ENCODE measurements at regions not wholly inside any gene's neighbourhood (a gene's known extent, or its start where the extent isn't known, plus 50 kb on each side); places are given as distances from the start of the nearest gene placed in this dataset.
A peak's percentile ranks its signal among the peaks of the same experiment; 100 is the strongest.
"Not testable (repeated sequence)": the region's sequence is repeated elsewhere in the genome, so short reads cannot be mapped to it uniquely, and the experiment has no call there.

DNA sequence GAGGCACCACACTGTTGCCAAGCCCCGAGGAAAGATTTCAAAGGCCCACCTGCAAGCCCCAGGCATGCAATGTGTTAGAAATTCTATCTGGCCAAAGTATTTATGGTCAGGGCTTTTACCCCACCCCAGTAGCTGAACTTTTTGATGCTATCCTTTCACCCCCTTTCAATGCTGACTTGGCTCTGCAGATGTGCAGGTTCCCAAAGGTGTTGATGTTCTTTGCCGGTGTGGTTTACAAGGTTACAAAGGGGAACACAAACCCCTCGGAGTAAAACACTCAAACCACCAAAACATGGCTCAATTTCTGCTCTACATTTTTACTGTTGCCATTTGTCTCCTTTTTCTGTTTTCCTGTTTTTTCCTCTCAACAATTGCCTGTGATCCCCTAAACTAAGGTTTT, 145.4 kb upstream of the BNIP2 start:
- DNase-seq: no peak

DNA sequence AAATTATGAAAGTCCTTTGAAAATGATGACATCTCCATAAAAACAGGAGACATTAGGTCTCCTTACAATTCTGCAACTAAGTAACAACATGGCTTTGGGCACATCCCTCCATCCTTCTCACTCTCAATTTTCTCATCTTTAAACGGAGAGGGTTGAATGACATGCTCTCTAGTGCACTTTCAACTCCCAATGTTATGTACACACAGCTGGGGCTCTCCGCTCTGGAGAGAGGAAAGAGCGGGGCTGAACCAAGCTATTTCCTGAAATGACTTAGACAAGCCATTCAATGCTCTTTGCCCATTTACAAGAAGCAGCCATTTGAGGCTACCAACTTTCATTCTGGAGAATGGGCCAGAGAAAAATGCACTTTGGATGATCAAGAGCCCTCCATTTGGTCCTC, 144.2 kb upstream of the BNIP2 start:
- DNase-seq: no peak

DNA sequence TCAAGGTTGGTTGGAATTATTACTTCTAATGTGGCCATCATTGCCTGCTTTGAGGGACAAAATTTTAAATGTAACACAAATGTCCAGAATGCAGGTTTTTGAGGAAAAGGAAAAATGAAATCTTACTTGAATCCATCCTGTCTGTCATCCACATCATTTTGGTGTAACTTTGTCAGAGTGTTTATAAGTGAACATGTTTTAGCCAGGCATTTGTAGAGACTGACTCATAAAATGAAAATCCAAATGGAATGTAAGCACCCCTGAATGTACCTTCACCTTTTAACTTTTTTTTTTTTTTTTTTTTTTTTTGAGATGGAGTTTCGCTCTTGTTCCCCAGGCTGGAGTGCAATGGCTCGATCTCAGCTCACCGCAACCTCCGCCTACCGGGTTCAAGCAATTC, 141.8 kb upstream of the BNIP2 start:
- DNase-seq: no peak

DNA sequence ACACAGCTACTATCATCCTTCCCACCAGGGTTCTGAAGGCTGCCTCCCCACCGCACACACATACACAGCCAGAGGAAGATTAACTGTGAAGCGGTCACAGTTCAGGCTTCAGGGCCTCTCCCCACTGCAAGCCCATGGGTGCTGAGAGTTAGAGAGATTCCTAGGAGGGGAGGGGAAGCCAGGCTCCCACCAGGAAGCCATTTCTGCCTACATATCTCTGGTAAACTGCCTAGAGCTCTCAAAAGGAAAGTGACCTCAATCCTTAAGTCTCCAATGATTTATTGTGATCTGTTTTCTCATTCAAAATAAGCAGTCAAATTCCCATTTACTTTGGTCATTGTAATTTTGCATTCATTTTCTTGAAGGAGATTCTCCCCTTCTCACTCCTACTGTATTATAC, 141.0 kb upstream of the BNIP2 start:
- no peak for DNase-seq

DNA sequence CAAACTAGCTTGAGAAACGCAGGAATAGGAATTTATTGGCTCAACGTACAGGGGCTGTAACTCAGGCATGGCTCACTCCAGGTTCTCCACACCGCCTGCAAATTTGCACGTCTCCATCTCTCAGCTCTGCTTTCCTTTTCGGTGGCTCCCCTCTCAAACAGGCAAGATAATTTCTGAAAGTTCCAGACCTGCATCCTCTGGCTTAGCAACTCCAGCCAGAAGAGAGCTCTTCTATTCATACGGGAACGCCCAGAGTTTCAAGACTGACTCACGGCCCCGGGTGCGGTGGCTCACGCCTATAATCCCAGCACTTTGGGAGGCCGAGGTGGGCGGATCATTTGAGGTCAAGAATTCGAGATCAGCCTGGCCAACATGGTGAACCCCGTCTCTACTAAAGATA, 139.7 kb upstream of the BNIP2 start:
- DNase-seq: no peak

DNA sequence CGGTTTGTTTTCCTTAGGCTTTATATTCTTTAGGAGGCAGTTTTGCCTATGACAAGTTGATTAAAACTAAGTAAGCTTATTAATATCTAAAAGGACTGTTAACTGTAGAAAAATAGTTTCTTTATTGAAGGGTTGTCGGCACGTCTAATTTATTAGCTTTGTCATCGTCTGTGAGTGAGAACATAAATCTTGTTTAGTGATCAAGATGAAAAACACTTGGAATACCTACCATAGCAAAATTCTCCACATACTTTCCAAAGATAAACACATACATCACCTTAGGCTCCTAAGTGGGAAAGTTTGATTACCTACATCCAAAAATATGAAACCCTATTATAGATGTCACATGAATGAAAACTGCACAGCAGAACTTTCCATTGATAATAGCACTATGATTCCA, 139.1 kb upstream of the BNIP2 start:
- no peak for DNase-seq

DNA sequence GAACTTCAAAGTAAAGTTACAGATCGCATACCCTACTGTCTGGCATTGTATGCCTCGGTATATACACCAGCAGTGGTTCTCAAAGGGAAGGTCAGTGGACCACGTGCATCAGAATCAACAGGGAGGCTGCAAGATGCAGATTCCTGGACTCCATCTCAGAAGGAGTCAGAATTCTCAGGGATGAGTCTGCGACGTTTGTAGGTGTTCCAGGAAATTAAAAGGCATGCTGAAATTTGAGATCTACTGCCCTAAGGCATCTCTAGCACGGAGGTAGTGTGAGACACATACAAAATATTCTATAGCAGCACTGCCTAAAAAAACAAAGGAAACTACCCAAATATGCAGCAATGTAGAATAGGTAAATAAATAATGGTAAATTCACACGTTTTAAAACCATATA, 136.8 kb upstream of the BNIP2 start:
- no peak for DNase-seq

DNA sequence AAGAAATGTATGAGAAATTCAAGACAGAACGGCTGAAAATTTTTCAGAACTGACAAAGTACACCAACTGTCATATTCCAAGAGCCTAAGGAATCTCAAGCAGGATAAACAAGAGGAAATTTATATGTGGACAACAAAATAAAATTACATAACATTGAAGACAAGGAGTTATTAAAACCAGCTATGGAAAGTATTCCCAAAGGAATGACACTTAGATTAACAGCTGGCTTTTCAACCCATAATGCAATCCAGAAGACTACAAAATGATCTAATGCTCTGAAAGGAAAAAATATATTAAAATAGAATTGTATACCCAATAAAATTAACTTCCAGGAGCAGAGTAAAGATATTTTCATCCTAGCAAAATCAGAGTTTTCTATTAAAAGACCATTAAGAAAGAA, 132.2 kb upstream of the BNIP2 start:
- no peak for DNase-seq

DNA sequence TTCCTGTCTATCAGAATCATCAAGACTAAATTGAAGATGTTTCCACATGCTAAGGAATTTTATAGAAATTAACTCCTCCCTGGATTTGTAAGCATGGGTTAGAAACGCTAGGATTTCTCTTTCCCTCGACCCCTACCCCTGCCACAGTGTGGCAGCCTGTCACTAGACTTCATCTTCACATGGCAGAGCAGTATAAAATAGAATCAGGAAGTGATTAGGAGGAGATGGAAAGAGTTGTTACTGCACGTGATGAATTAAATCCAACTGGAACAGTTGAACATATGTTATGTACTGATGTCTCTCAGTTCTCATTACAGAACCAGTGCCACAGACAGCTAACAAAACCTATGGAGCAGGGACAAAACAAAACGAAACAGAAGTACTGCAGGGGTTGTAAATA, 130.0 kb upstream of the BNIP2 start:
- peak in 3 of 51 donors; percentile 2 to 5 (median 3) for DNase-seq

DNA sequence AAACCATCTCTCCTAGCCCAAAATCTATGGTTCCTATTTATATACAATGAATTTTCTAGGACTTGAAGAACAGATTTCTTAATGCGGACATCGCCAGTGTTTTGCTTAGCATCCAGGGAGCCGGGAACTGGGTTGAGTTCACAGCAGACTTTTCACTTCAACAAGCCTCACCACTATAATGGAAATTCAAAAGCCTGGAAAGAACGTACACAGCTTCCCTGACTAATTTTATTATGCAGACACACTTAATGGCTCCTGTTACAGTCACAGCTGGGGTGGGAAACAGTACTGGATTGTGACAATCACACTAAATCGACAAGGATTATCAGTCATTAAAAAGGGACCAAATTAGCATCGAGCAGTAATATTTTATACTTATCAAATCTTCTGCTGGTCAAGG, 129.2 kb upstream of the BNIP2 start:
- no peak for DNase-seq

DNA sequence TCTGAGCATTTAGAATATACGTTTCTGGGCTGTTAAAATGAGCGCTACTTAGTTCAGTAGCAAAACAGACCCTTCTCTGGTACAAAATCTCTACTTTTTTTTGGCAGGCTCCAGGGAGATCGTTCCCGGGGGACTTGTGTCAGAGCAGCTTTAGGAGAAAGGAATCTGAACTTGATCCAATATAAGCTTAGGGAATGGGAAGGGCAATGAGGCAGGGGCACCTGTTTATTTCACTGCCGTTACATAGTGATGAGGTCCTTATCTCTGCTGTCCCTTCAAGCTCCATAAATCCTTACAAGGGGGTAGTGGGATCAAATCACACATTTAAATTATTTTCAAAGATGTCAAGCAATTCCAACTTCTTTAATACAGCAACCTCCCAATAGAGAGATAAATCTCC, 128.7 kb upstream of the BNIP2 start:
- DNase-seq: no peak

DNA sequence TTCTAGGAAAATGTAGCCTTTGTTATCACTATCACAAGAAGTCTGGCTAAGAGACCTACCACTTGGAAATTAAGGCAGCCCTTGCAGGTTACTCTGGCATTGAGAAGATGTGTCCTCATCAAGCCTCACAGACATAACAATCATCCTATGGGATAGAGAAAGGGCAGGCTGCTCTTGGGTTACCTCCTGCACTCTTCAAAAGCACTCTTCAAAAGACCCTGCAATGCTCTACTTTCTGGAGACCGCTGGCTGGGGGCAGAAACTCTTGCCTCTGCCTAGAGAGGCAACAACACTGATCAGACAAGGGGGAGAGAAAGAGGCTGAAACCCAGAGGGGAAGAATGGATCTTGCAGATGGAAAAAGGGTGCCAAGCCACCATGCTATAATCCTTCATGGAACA, 127.9 kb upstream of the BNIP2 start:
- no peak for DNase-seq

DNA sequence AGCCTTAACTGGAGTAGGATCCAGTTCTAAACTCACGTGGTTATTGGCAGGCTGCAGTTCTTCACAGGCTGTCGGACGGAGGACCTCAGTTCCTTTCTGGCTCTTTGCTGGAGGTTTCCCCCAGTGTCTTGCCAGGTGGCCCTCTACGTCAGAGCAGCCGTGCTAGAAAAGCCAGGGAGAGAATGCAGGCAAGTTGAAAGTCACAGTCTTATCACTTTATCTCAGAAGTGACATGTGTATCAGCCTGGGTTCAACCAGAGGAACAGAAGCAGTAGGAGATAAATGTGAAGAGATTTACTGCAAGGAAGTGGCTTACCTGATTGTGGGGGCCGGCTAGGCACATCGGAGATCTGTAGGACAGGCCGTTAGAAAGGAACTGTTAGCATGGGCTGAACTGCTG, 125.3 kb upstream of the BNIP2 start:
- no peak for DNase-seq

DNA sequence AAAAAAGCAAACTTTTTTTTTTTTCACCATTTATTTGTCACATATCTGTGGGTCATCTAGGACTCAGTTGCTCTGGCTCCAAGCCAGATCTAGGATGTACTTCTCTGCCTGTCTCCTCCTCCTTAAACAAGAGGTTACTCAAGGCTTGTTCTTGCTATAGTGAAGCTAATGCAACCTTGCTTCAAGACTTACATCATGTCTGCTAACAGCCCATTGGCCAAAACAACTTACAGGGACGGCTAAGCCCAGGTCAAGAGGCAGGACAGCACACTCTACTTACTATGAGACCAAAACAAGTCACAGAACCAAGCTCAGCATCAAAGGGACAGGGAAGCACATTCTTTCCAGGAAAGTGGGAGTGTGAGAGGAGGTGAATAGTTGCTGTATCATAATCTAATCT, 123.8 kb upstream of the BNIP2 start:
- no peak for DNase-seq

DNA sequence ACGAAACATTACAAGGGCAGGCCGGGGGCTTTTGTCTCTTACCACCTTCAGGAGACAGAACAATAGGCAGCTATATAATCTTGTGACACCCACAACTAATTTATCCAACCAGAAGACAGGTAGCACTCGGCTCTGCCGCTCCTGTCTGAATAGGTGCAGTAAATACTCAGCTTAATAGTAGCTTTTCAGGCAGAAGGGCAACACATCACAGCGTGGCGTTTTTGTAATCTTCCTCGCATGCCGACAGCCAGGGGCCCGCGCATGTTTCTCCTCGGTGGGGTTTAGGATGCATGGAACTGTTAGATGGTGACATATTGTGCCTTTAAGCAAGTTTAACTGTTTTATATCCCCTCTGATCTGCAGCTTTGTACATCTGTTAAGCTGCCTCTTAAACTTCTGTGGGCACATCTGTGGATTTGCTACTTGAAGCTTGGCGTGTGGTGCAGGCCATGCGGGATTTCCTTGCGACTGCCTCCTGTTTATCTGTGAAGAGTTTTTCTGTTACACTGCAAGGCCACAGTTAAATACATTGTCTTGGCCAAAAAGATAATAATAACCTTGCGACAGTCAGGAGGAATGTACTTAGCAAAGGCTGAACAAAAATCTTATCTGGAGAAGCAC, 123.2 kb upstream of the BNIP2 start:
- DNase-seq: no peak

DNA sequence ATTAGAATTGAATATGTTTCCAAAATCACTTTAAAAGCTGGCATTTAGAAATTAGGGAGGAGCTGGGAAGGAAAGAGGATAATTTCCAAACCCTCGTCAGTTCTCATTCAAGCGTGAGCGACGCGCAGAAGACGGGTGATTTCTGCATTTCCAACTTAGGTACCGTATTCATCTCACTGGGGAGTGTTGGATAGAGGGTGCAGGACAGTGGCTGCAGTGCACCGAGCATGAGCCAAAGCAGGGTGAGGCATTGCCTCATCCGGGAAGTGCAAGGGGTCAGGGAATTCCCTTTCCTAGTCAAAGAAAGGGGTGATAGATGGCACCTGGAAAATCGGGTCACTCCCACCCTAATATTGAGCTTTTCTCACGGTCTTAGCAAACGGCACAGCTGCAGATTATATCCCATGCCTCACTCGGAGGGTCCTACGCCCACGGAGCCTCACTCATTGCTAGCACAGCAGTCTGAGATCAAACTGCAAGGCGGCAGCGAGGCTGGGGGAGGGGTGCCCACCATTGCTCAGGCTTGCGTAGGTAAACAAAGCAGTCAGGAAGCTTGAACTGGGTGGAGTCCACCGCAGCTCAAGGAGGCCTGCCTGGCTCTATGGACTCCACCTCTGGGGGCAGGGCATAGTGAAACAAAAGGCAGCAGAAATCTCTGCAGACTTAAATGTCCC, 114.3 kb upstream of the BNIP2 start:
- DNase-seq: not testable (repeated sequence)

DNA sequence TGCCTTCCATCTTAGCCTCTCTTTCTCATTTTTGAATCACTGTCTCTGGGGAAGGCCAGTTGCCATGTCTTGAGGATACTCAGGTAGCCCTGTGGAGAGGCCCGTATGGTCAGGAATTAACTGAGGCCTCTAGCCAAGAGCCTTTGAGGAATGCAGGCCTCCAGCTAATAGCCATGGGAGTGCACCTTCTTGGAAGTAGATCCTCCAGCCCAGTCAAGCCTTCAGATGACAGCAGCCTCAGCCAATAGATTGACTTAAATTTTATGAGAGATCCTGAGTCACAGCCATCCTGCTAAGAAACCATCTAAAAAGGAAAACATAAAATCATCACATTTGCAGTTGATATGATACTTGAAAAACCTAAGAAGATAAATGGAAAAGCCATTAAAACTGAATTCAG, 112.5 kb upstream of the BNIP2 start:
- no peak for DNase-seq

DNA sequence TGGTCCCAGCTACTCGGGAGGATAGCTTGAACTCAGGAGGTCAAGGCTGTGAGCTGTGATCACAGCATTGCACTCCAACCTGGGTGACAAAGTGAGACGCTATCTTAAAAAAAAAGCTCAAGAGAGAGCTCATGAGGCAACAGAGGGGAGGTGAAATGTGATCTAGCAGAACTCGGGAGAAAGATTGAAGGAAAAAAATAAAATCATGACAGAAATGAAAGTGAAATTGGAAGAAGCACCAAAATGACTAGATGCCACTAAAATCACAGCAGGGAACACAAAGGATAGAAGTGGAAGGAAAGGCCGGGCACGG, 109.4 kb upstream of the BNIP2 start:
- DNase-seq: no peak

DNA sequence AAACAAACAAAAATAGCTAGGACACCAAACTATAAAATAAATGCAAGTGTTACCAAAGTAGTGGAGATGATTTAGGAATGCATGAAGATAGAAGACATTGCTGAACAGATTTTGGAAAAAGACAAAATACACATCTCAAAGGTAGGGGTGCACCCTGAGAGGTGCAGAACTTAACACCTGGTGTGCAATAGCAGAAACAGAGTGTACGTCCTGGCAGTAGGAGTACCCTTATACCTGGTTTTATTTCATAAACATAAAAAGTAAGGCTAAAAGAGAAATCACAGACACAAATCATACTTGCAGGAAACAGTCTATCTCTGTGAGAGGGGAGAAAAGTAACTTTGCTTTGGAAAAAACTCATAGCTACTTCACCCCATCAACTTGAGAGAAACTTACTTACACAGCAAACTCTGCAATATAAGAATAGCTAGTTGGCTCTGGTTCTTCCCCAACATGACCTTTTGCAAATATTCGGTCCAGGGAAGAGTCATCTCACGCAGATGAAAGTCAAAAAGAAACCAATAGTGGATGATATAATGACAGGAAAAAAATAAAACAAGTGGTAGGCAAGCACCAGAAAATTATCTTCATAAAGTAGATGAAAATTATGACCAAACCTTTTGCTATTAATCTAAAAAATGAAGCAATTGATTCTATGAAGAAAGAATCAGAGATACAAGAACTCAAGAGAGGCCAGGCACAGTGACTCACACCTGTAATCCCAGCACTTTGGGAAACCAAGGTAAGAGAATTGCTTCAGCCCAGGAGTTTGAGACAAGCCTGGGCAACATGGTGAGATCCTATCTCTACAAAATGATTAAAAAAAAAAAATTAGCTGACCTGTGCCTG, 108.9 kb upstream of the BNIP2 start:
- DNase-seq: no peak

DNA sequence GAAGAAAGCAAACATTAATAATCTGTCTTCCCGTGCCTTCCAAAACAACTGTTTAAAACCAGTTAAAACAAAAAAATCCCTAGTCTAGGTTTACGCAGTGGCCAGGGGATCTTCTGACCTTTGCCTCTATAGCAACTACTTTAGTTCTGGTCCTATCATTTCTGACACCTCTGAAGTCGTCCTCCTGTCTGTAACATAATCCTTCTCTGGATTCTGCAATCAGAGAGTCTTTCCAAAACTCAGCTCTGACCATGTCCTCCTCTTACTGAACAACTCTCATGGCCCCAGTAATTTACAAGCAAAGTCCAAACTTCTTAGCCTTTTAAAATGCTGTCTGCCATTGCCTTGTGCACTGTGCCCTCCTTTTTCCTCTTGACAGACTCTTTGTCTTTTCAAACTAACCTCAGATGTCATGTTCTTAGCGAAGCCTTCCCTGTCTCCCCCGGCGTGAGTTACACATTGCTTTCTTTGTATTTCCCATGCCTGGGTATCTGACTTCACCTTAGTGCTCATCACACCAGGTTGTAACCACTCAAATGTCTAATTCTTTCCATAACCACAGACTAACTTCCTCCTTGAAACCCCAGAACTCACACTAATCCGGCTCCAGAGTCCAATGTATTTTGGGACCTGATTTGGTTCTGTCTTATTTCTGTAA, 105.2 kb upstream of the BNIP2 start:
- no peak for DNase-seq

DNA sequence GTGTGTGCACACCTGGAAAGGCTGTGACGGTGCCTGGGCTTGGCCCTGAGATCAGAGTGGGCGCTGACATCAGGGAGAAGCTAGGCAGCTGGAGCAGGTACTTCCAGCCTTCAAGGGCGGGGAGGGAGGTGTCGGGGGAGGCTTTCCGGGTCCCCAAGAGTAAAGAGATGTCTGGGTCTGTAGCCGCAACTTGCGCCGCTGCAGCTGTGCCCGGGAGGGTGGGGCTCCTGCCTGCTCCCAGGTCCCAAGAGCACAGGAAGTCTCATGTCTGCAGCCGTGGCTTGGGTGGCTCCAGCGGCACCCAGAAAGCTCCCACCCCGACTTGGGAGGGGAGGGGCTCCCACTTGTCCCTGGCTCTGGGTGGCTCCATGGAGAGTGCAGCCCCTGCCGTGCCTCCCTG, 103.2 kb upstream of the BNIP2 start:
- DNase-seq: no peak

DNA sequence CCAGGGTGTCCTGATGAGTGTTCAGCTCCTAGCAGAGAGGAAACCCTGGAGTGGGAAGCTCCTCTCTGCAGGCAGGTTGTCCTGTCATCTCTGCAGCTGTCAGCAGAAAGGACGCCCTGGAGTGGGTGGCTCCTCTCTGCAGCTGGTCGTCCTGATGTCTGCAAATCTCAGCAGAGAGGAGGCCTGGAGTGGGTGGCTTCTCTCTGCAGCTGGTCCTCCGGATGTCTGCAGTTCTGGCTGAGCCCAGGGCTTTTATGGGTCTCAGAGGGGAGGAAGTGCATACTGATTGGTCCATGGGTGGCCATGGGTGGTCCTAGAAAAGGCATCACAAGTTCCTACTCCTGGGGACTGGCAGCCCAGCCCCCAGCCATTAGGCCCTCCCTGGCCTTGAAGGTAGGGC, 102.6 kb upstream of the BNIP2 start:
- no peak for DNase-seq

DNA sequence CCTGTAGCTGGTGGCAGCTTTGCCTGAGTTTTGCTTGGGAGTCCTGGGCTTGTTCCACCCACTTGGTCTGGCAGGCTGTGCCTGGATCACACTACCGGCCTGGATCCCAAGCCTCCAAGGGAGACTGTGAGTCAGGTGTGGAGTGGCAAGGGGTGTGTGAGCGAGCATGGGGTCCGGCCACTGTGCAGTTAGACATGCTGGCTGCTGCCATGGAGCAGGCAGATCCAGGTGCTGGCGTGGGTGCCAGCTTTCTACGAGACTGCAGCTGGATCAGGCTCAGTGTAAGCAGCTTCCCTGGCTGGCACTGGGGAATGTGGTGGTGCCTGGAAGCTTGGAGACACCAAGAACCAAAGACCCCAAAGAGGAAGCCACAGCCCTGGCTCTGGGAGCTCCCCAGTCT, 102.0 kb upstream of the BNIP2 start:
- no peak for DNase-seq

All from hypothalamus (tissue), 51 donors.